WERI-Rb-1 (cell line): ENCODE measurements at regions not wholly inside any gene's neighbourhood (a gene's known extent, or its start where the extent isn't known, plus 50 kb on each side); places are given as distances from the start of the nearest gene placed in this dataset.
"Not testable (repeated sequence)": the region's sequence is repeated elsewhere in the genome, so short reads cannot be mapped to it uniquely, and the experiment has no call there.

Experiments
- DNase-seq: peaks from one replicate; pipeline ENCODE4 v3.0.0-alpha.2; 2020
- H3K27ac ChIP-seq: fragments of 250-450 bp; sonication (Bioruptor Pico); 2 replicates; pipeline ENCODE4 v1.5.1; 2020; ENCODE audit warnings: mild to moderate bottlenecking, moderate library complexity
- H3K27me3 ChIP-seq: fragments of 250-450 bp; sonication (Bioruptor Pico); 2 replicates; pipeline ENCODE4 v1.5.1; 2021; ENCODE audit warnings: mild to moderate bottlenecking, low read depth, moderate library complexity; ENCODE audit not compliant: insufficient read depth, severe bottlenecking
- H3K36me3 ChIP-seq: fragments of 250-450 bp; sonication (Bioruptor Pico); 2 replicates; pipeline ENCODE4 v1.5.1; 2020; ENCODE audit warnings: mild to moderate bottlenecking, moderate library complexity
- H3K4me3 ChIP-seq: 2 replicates; pipeline ENCODE4 v1.5.1; 2011; ENCODE audit warnings: low read depth, mild to moderate bottlenecking, control low read depth, low read length
- H3K9me3 ChIP-seq: fragments of 250-450 bp; sonication (Bioruptor Pico); 2 replicates; pipeline ENCODE4 v1.5.1; 2021; ENCODE audit warnings: mild to moderate bottlenecking, moderate library complexity; ENCODE audit not compliant: severe bottlenecking
- CTCF ChIP-seq: IDR thresholded peaks from 2 replicates; pipeline ENCODE4 v1.5.1; 2011; ENCODE audit warnings: low read depth, mild to moderate bottlenecking, control low read depth, inconsistent platforms, low read length

- no peaks in the 10 kb centered on the region for H3K9me3 ChIP-seq
- H3K27ac ChIP-seq: no peak overlapping the region
- no peak for DNase-seq
- no peaks in the 10 kb centered on the region for H3K36me3 ChIP-seq
- TF ChIP-seq CTCF: no peak
- H3K4me3 ChIP-seq: no peak overlapping the region
- no peaks in the 10 kb centered on the region for H3K27me3 ChIP-seq
These were observed 107.7 kb upstream of the DNAJC10 start for GRCh38 chr2:182608181-182608845.

- not testable (repeated sequence) for H3K9me3 ChIP-seq, H3K27ac ChIP-seq, H3K36me3 ChIP-seq, H3K4me3 ChIP-seq, DNase-seq, H3K27me3 ChIP-seq
These were observed 107.1 kb upstream of the DNAJC10 start for GRCh38 chr2:182609005-182609404.

- DNase-seq: no peak
These were observed 105.8 kb upstream of the DNAJC10 start for GRCh38 chr2:182610231-182610630.

GRCh38 chr2:182611009-182611408 is 105.0 kb upstream of the DNAJC10 start:
- no peak overlapping the region for H3K4me3 ChIP-seq
- no peaks in the 10 kb centered on the region for H3K36me3 ChIP-seq
- no peak for DNase-seq
- H3K27ac ChIP-seq: no peak overlapping the region
- no peaks in the 10 kb centered on the region for H3K27me3 ChIP-seq
- 0 out of 2 replicates have a peak, but pooled peaks have one; percentile 17 for TF ChIP-seq CTCF
- no peaks in the 10 kb centered on the region for H3K9me3 ChIP-seq

More at GRCh38 chr2:182610231-182610630, 105.8 kb upstream of the DNAJC10 start:
- H3K9me3 ChIP-seq: no peaks in the 10 kb centered on the region
- no peak for TF ChIP-seq CTCF
- no peak overlapping the region for H3K4me3 ChIP-seq
- no peak overlapping the region for H3K27ac ChIP-seq
- no peaks in the 10 kb centered on the region for H3K27me3 ChIP-seq
- H3K36me3 ChIP-seq: no peaks in the 10 kb centered on the region

GRCh38 chr2:182615036-182615435 is 101.0 kb upstream of the DNAJC10 start:
- DNase-seq: no peak
- no peak for TF ChIP-seq CTCF
- Histone ChIP-seq H3K36me3 (no peaks in the 10 kb centered on the region), H3K9me3 (no peaks in the 10 kb centered on the region), H3K4me3 (no peak overlapping the region), H3K27me3 (no peaks in the 10 kb centered on the region), H3K27ac (no peak overlapping the region)

- DNase-seq: no peak
- Histone ChIP-seq H3K4me3 (no peak overlapping the region), H3K36me3 (no peaks in the 10 kb centered on the region), H3K9me3 (no peaks in the 10 kb centered on the region), H3K27ac (no peak overlapping the region), H3K27me3 (no peaks in the 10 kb centered on the region)
- TF ChIP-seq CTCF: no peak
These were observed 99.3 kb upstream of the DNAJC10 start for GRCh38 chr2:182616471-182617393.
